SK-N-SH (cell line): ENCODE measurements at regions not wholly inside any gene's neighbourhood (a gene's known extent, or its start where the extent isn't known, plus 50 kb on each side); places are given as distances from the start of the nearest gene placed in this dataset.

ENCODE experiments used
- CTCF ChIA-PET: fragments of 300-600, 350-600 bp; formaldehyde crosslinking; extraction: SDS; loops from one replicate; lab custom pipeline; 2021; lab: Yijun Ruan, JAX
- POLR2A ChIA-PET: fragments of 350-600 bp; sonication (Branson Sonifier 250); formaldehyde crosslinking; extraction: SDS; loops from one replicate; lab custom pipeline; 2020; ENCODE audit warnings: antibody characterized with exemption, inconsistent platforms; lab: Yijun Ruan, JAX
- DNase-seq: peaks from one replicate; pipeline ENCODE4 v3.0.0; 2012
- H2AFZ ChIP-seq: fragments of 200-600 bp; sonication (generic); 2 replicates; pipeline ENCODE4 v1.8.1; 2016; ENCODE audit warnings: antibody characterized with exemption, mild to moderate bottlenecking, low read depth
- H3F3A ChIP-seq: fragments of 200-600 bp; sonication (generic); replicated peaks from 2 replicates; pipeline ENCODE3; 2016; ENCODE audit warnings: antibody characterized with exemption, mild to moderate bottlenecking; ENCODE audit not compliant: insufficient read depth
- H3K27ac ChIP-seq, 2 experiments: fragments of 200-500 bp in 1 of 2; fragments of 200-600 bp in 1 of 2; sonication (Bioruptor generic) in 1 of 2; sonication (generic), shearing (Covaris generic) in 1 of 2; 2 replicates each; pipeline versions ENCODE4 v1.5.1 to v1.6.1; 2014 to 2016; ENCODE audit warnings: low read depth in 2 of 2, inconsistent platforms in 1 of 2, low read length in 1 of 2, mild to moderate bottlenecking in 1 of 2, mixed read lengths in 1 of 2
- H3K27me3 ChIP-seq: fragments of 200-600 bp; sonication (generic), shearing (Covaris generic); 2 replicates; pipeline ENCODE4 v1.6.1; 2016; ENCODE audit warnings: mixed run types; ENCODE audit not compliant: insufficient read depth
- H3K36me3 ChIP-seq, 2 experiments: fragments of 200-500 bp in 1 of 2; fragments of 200-600 bp in 1 of 2; sonication (Bioruptor generic) in 1 of 2; sonication (generic) in 1 of 2; replicated peaks in 1 of 2; 2 replicates each; pipeline versions ENCODE3 to v1.5.1; 2014 to 2016; ENCODE audit warnings: low read length in 1 of 2, mild to moderate bottlenecking in 1 of 2; ENCODE audit not compliant: insufficient read depth in 2 of 2, control insufficient read depth in 1 of 2
- H3K4me1 ChIP-seq, 2 experiments: fragments of 200-500 bp in 1 of 2; fragments of 200-600 bp in 1 of 2; sonication (Bioruptor generic) in 1 of 2; sonication (generic), shearing (Covaris generic) in 1 of 2; 2 replicates each; pipeline versions ENCODE4 v1.5.1 to v1.6.1; 2014 to 2016; ENCODE audit warnings: low read depth in 1 of 2, low read length in 1 of 2, mixed run types in 1 of 2; ENCODE audit not compliant: insufficient read depth in 2 of 2, control insufficient read depth in 1 of 2
- H3K4me2 ChIP-seq: fragments of 200-600 bp; sonication (generic), shearing (Covaris generic); 2 replicates; pipeline ENCODE4 v1.6.1; 2017; ENCODE audit warnings: mixed run types
- H3K4me3 ChIP-seq, 2 experiments: fragments of 200-500 bp in 1 of 2; fragments of 200-600 bp in 1 of 2; sonication (Bioruptor generic) in 1 of 2; sonication (generic), shearing (Covaris generic) in 1 of 2; 2 replicates each; pipeline versions ENCODE4 v1.5.1 to v1.8.1; 2014 to 2016; ENCODE audit warnings: low read depth in 2 of 2, inconsistent platforms in 1 of 2, low read length in 1 of 2, mild to moderate bottlenecking in 1 of 2, mixed read lengths in 1 of 2, moderate library complexity in 1 of 2
- H3K79me2 ChIP-seq: fragments of 200-600 bp; sonication (generic); 2 replicates; pipeline ENCODE4 v1.8.1; 2017; ENCODE audit warnings: mild to moderate bottlenecking; ENCODE audit not compliant: insufficient read depth
- H3K9ac ChIP-seq: fragments of 200-600 bp; sonication (generic); 2 replicates; pipeline ENCODE4 v1.6.1; 2017; ENCODE audit warnings: mixed run types
- H3K9me2 ChIP-seq: fragments of 200-600 bp; sonication (generic); 2 replicates; pipeline ENCODE4 v1.6.1; 2017; ENCODE audit warnings: mixed run types
- H3K9me3 ChIP-seq: fragments of 200-600 bp; sonication (generic); 2 replicates; pipeline ENCODE4 v1.6.1; 2017; ENCODE audit warnings: mixed run types, mild to moderate bottlenecking, moderate library complexity
- H4K20me1 ChIP-seq: fragments of 200-600 bp; sonication (generic); 2 replicates; pipeline ENCODE4 v1.6.1; 2017; ENCODE audit warnings: mild to moderate bottlenecking, mixed run types; ENCODE audit not compliant: insufficient read depth
- EZH2phosphoT487 ChIP-seq: fragments of 200-600 bp; sonication (generic); IDR thresholded peaks from 2 replicates; pipeline ENCODE4 v1.6.1; 2017; ENCODE audit warnings: low read depth, mixed run types, mild to moderate bottlenecking, antibody characterized with exemption, moderate library complexity, borderline replicate concordance
- FOSL2 ChIP-seq: IDR thresholded peaks from 2 replicates; pipeline ENCODE4 v1.4.0; 2012; ENCODE audit warnings: low read depth, mild to moderate bottlenecking, moderate library complexity, borderline replicate concordance
- FOXJ3 ChIP-seq: sonication (generic); formaldehyde crosslinking; IDR thresholded peaks from 2 replicates; pipeline ENCODE4 v1.5.1; 2020; ENCODE audit warnings: mild to moderate bottlenecking, missing genetic modification reagents
- GABPA ChIP-seq: IDR thresholded peaks from 2 replicates; pipeline ENCODE4 v1.4.0; 2012; ENCODE audit warnings: low read depth, mild to moderate bottlenecking
- IRF3 ChIP-seq: fragments of 150-350 bp; IDR thresholded peaks from 2 replicates; pipeline ENCODE4 v1.6.1; 2016; ENCODE audit warnings: mild to moderate bottlenecking, low read depth, low read length
- JUND ChIP-seq: IDR thresholded peaks from 2 replicates; pipeline ENCODE4 v1.4.0; 2012
- MEF2A ChIP-seq: IDR thresholded peaks from 2 replicates; pipeline ENCODE4 v1.4.0; 2012; ENCODE audit warnings: low read depth, borderline replicate concordance
- NFIC ChIP-seq: IDR thresholded peaks from 2 replicates; pipeline ENCODE4 v1.4.0; 2012; ENCODE audit warnings: borderline replicate concordance
- RAD21 ChIP-seq: IDR thresholded peaks from 2 replicates; pipeline ENCODE4 v1.6.1; 2012; ENCODE audit warnings: mild to moderate bottlenecking, low read length
- REST ChIP-seq: IDR thresholded peaks from 2 replicates; pipeline ENCODE4 v1.6.1; 2012; ENCODE audit warnings: mild to moderate bottlenecking, low read depth, low read length, moderate library complexity
- RXRA ChIP-seq: IDR thresholded peaks from 2 replicates; pipeline ENCODE4 v1.4.0; 2012; ENCODE audit warnings: low read depth, mild to moderate bottlenecking, borderline replicate concordance
- SIN3A ChIP-seq: IDR thresholded peaks from 2 replicates; pipeline ENCODE4 v1.6.1; 2012; ENCODE audit warnings: low read depth, mild to moderate bottlenecking, low read length, moderate library complexity, borderline replicate concordance
- USF2 ChIP-seq: fragments of 150-350 bp; IDR thresholded peaks from 2 replicates; pipeline ENCODE4 v1.6.1; 2017; ENCODE audit warnings: antibody characterized with exemption, low read length, low read depth, borderline replicate concordance
- WGBS: methylation state at CpG from one replicate; pipeline ENCODE4 v1.1.6; 2017; ENCODE audit warnings: low lambda C conversion rate; 5-methylcytosine and 5-hydroxymethylcytosine counted together

- DNase-seq, result no peak
These were observed 88.1 kb downstream of the MYL12B start for GRCh38 chr18:3350021-3350420.

More at GRCh38 chr18:3350021-3350420, 88.1 kb downstream of the MYL12B start:
- 93% methylated on average over 14 of the region's 14 CpGs for WGBS
- TF ChIP-seq USF2, result no peak
- TF ChIP-seq EZH2phosphoT487, result no peak
- no peak for TF ChIP-seq GABPA
- TF ChIP-seq FOSL2, result no peak
- TF ChIP-seq SIN3A, result no peak
- TF ChIP-seq IRF3, result no peak
- no peak for TF ChIP-seq NFIC
- TF ChIP-seq RAD21, result no peak
- no peak for TF ChIP-seq MEF2A
- no peak for TF ChIP-seq FOXJ3 (CRISPR knock-in tag)
- TF ChIP-seq REST, result no peak
- TF ChIP-seq RXRA, result no peak
- no peak for TF ChIP-seq JUND
- Histone ChIP-seq H3K4me2 (no peak overlapping the region), H3K9me3 (no peaks in the 10 kb centered on the region), H3K27ac (no peak overlapping the region), H3K4me3 (no peak overlapping the region), H3K9ac (no peak overlapping the region), H4K20me1 (no peaks in the 10 kb centered on the region), H3K36me3 (no peaks in the 10 kb centered on the region), H3K79me2 (no peaks in the 10 kb centered on the region), H3K9me2 (no peaks in the 10 kb centered on the region), H3K27me3 (no peaks in the 10 kb centered on the region), H3F3A (no peaks in the 10 kb centered on the region), H3K4me1 (no peaks in the 10 kb centered on the region; a peak in 1 of 4 replicates), H2AFZ (no peak overlapping the region)
- POLR2A ChIA-PET, result no interaction called here
- CTCF ChIA-PET, result interaction anchor here (0.8 to 1.0 kb wide), 2 partner anchors 20 to 52 kb away, joined by 3 to 4 read pairs; no protein-coding TSS in a partner anchor
